ENCODE measurements at regions not wholly inside any gene's neighbourhood (a gene's known extent, or its start where the extent isn't known, plus 50 kb on each side); places are given as distances from the start of the nearest gene placed in this dataset.

DNA sequence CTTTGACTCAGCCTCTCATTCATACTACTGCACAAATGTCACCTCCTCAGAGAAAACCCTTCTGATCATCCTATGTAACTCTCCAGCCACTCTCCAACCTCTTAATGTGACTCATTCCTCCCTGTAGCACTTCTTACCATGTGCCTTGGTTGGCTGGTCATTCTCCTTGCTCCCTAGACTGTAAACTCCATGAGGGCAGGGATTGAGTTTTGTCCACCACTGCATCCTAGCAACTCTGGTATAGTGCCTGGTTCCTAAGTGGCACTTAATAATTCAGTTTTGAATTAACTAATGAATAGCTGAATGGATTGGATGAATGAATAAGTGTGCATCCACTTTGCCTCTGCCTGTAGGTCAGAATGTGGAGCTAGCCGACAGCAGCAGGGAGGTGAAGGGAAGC, 202.5 kb upstream of the HES1 start (continued):
- TF ChIP-seq, protein P1, sequence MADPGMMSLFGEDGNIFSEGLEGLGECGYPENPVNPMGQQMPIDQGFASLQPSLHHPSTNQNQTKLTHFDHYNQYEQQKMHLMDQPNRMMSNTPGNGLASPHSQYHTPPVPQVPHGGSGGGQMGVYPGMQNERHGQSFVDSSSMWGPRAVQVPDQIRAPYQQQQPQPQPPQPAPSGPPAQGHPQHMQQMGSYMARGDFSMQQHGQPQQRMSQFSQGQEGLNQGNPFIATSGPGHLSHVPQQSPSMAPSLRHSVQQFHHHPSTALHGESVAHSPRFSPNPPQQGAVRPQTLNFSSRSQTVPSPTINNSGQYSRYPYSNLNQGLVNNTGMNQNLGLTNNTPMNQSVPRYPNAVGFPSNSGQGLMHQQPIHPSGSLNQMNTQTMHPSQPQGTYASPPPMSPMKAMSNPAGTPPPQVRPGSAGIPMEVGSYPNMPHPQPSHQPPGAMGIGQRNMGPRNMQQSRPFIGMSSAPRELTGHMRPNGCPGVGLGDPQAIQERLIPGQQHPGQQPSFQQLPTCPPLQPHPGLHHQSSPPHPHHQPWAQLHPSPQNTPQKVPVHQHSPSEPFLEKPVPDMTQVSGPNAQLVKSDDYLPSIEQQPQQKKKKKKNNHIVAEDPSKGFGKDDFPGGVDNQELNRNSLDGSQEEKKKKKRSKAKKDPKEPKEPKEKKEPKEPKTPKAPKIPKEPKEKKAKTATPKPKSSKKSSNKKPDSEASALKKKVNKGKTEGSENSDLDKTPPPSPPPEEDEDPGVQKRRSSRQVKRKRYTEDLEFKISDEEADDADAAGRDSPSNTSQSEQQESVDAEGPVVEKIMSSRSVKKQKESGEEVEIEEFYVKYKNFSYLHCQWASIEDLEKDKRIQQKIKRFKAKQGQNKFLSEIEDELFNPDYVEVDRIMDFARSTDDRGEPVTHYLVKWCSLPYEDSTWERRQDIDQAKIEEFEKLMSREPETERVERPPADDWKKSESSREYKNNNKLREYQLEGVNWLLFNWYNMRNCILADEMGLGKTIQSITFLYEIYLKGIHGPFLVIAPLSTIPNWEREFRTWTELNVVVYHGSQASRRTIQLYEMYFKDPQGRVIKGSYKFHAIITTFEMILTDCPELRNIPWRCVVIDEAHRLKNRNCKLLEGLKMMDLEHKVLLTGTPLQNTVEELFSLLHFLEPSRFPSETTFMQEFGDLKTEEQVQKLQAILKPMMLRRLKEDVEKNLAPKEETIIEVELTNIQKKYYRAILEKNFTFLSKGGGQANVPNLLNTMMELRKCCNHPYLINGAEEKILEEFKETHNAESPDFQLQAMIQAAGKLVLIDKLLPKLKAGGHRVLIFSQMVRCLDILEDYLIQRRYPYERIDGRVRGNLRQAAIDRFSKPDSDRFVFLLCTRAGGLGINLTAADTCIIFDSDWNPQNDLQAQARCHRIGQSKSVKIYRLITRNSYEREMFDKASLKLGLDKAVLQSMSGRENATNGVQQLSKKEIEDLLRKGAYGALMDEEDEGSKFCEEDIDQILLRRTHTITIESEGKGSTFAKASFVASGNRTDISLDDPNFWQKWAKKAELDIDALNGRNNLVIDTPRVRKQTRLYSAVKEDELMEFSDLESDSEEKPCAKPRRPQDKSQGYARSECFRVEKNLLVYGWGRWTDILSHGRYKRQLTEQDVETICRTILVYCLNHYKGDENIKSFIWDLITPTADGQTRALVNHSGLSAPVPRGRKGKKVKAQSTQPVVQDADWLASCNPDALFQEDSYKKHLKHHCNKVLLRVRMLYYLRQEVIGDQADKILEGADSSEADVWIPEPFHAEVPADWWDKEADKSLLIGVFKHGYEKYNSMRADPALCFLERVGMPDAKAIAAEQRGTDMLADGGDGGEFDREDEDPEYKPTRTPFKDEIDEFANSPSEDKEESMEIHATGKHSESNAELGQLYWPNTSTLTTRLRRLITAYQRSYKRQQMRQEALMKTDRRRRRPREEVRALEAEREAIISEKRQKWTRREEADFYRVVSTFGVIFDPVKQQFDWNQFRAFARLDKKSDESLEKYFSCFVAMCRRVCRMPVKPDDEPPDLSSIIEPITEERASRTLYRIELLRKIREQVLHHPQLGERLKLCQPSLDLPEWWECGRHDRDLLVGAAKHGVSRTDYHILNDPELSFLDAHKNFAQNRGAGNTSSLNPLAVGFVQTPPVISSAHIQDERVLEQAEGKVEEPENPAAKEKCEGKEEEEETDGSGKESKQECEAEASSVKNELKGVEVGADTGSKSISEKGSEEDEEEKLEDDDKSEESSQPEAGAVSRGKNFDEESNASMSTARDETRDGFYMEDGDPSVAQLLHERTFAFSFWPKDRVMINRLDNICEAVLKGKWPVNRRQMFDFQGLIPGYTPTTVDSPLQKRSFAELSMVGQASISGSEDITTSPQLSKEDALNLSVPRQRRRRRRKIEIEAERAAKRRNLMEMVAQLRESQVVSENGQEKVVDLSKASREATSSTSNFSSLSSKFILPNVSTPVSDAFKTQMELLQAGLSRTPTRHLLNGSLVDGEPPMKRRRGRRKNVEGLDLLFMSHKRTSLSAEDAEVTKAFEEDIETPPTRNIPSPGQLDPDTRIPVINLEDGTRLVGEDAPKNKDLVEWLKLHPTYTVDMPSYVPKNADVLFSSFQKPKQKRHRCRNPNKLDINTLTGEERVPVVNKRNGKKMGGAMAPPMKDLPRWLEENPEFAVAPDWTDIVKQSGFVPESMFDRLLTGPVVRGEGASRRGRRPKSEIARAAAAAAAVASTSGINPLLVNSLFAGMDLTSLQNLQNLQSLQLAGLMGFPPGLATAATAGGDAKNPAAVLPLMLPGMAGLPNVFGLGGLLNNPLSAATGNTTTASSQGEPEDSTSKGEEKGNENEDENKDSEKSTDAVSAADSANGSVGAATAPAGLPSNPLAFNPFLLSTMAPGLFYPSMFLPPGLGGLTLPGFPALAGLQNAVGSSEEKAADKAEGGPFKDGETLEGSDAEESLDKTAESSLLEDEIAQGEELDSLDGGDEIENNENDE (IDR thresholded peaks at IDR 0.05; ENCODE audit: insufficient replicate concordance, low read length) = no peak
- TF ChIP-seq BRCA1 (IDR thresholded peaks at IDR 0.05; ENCODE audit: low read depth, low read length) = no peak
- no peak for TF ChIP-seq CTBP2 (IDR thresholded peaks at IDR 0.05; ENCODE audit: borderline replicate concordance, insufficient read depth, insufficient read length, low read length)

Data from H1 (cell line).